Vagina (tissue), 2 donors: ENCODE measurements at regions not wholly inside any gene's neighbourhood (a gene's known extent, or its start where the extent isn't known, plus 50 kb on each side); places are given as distances from the start of the nearest gene placed in this dataset.

ENCODE experiments used
- DNase-seq, 2 donors: peaks; one replicate each; pipeline ENCODE4 v3.0.0-alpha.2; 2017; ENCODE audit errors: extremely low spot score in 2 of 2
- H3K27ac ChIP-seq: fragments of 200-600 bp; sonication (generic); one replicate; pipeline ENCODE4 v1.5.1; 2019
- H3K27me3 ChIP-seq: fragments of 200-600 bp; sonication (generic); one replicate; pipeline ENCODE4 v1.5.1; 2019
- H3K36me3 ChIP-seq, 2 donors: fragments of 200-600 bp; sonication (generic); one replicate each; pipeline ENCODE4 v1.5.1; 2017 to 2019
- H3K4me1 ChIP-seq: fragments of 200-600 bp; sonication (generic); one replicate; pipeline ENCODE4 v1.5.1; 2019
- H3K4me3 ChIP-seq, 2 donors: fragments of 200-600 bp; sonication (generic); 1 replicate in 1 of 2; 2 replicates in 1 of 2; pipeline ENCODE4 v1.5.1; 2016 to 2019
- H3K9me3 ChIP-seq: fragments of 200-600 bp; sonication (generic); one replicate; pipeline ENCODE4 v1.5.1; 2019
- CTCF ChIP-seq, 3 experiments: fragments of 450-650 bp in 2 of 3; fragments of 200-600 bp in 1 of 3; sonication (generic) in 1 of 3; IDR thresholded peaks; one replicate each; pipeline ENCODE4 v1.5.1; 2017 to 2019; ENCODE audit warnings: antibody characterized with exemption in 3 of 3, mild to moderate bottlenecking in 2 of 3, moderate library complexity in 2 of 3
- POLR2A ChIP-seq, 2 donors: fragments of 450-650 bp; IDR thresholded peaks; one replicate each; pipeline ENCODE4 v1.6.1; 2017; ENCODE audit warnings: antibody characterized with exemption in 2 of 2, mild to moderate bottlenecking in 2 of 2, moderate library complexity in 2 of 2
- POLR2AphosphoS5 ChIP-seq, 2 donors: sonication (generic); formaldehyde crosslinking; IDR thresholded peaks; one replicate each; pipeline ENCODE4 v1.9.0; 2017; ENCODE audit warnings: antibody characterized with exemption in 2 of 2, mild to moderate bottlenecking in 2 of 2, low read depth in 1 of 2; ENCODE audit not compliant: insufficient read depth in 1 of 2
- intact Hi-C: fragments of 100-400 bp; cut with DNase I; formaldehyde crosslinking; loops from one replicate; pipeline ENCODE4 v1.15.1; 2023

- no peak for DNase-seq
- Histone ChIP-seq H3K9me3 (no peaks in the 10 kb centered on the region), H3K4me1 (no peaks in the 10 kb centered on the region), H3K36me3 (no peaks in the 10 kb centered on the region), H3K27ac (no peak overlapping the region), H3K27me3 (no peaks in the 10 kb centered on the region), H3K4me3 (no peak overlapping the region)
- intact Hi-C loops, result no loop called here
- no peak for TF ChIP-seq POLR2AphosphoS5 (IDR thresholded peaks at IDR 0.05; ENCODE audit: insufficient read depth in 1 of 2, low read depth in 1 of 2)
- TF ChIP-seq POLR2A (IDR thresholded peaks at IDR 0.05), result no peak
- no peak for TF ChIP-seq CTCF (IDR thresholded peaks at IDR 0.05)
These were observed 428.4 kb upstream of the ZEB2 start for GRCh38 chr2:144948205-144948855.

- no peaks in the 10 kb centered on the region for H3K36me3 ChIP-seq
- TF ChIP-seq CTCF (IDR thresholded peaks at IDR 0.05) (no peak), POLR2AphosphoS5 (IDR thresholded peaks at IDR 0.05; ENCODE audit: insufficient read depth in 1 of 2, low read depth in 1 of 2) (no peak), POLR2A (IDR thresholded peaks at IDR 0.05) (no peak)
- no peaks in the 10 kb centered on the region for H3K9me3 ChIP-seq
- H3K27me3 ChIP-seq, result no peaks in the 10 kb centered on the region
- no peak overlapping the region for H3K4me3 ChIP-seq
- no peak overlapping the region for H3K27ac ChIP-seq
- no peak for DNase-seq
- intact Hi-C loops, result no loop called here
- H3K4me1 ChIP-seq, result no peaks in the 10 kb centered on the region
These were observed 427.8 kb upstream of the ZEB2 start for GRCh38 chr2:144947709-144948037.

GRCh38 chr2:144946263-144946662, 426.3 kb upstream of the ZEB2 start:
- no peak for DNase-seq
- no peak overlapping the region for H3K4me3 ChIP-seq
- no peaks in the 10 kb centered on the region for H3K4me1 ChIP-seq
- no peaks in the 10 kb centered on the region for H3K36me3 ChIP-seq
- no peak for TF ChIP-seq POLR2AphosphoS5 (IDR thresholded peaks at IDR 0.05; ENCODE audit: insufficient read depth in 1 of 2, low read depth in 1 of 2)
- TF ChIP-seq POLR2A (IDR thresholded peaks at IDR 0.05), result no peak
- H3K27ac ChIP-seq, result no peak overlapping the region
- H3K27me3 ChIP-seq, result no peaks in the 10 kb centered on the region
- H3K9me3 ChIP-seq, result no peaks in the 10 kb centered on the region
- intact Hi-C loops, result no loop called here

GRCh38 chr2:144944546-144945220, 424.8 kb upstream of the ZEB2 start:
- no peak for DNase-seq
- Histone ChIP-seq H3K4me1 (no peaks in the 10 kb centered on the region), H3K27ac (no peak overlapping the region), H3K9me3 (no peaks in the 10 kb centered on the region), H3K36me3 (no peaks in the 10 kb centered on the region), H3K4me3 (no peak overlapping the region), H3K27me3 (no peaks in the 10 kb centered on the region)
- no peak for TF ChIP-seq POLR2A (IDR thresholded peaks at IDR 0.05)
- no peak for TF ChIP-seq POLR2AphosphoS5 (IDR thresholded peaks at IDR 0.05; ENCODE audit: insufficient read depth in 1 of 2, low read depth in 1 of 2)
- TF ChIP-seq CTCF (IDR thresholded peaks at IDR 0.05), result no peak
- intact Hi-C loops, result no loop called here

GRCh38 chr2:144943986-144944385, 424.1 kb upstream of the ZEB2 start:
- no peak for DNase-seq
- intact Hi-C loops, result no loop called here
- TF ChIP-seq POLR2A (IDR thresholded peaks at IDR 0.05) (no peak), CTCF (IDR thresholded peaks at IDR 0.05) (no peak), POLR2AphosphoS5 (IDR thresholded peaks at IDR 0.05; ENCODE audit: insufficient read depth in 1 of 2, low read depth in 1 of 2) (no peak)

More at GRCh38 chr2:144943986-144944385, 424.1 kb upstream of the ZEB2 start:
- Histone ChIP-seq H3K27ac (no peak overlapping the region), H3K36me3 (no peaks in the 10 kb centered on the region), H3K4me1 (no peaks in the 10 kb centered on the region), H3K9me3 (no peaks in the 10 kb centered on the region), H3K4me3 (no peak overlapping the region), H3K27me3 (no peaks in the 10 kb centered on the region)
